Endothelial cell of umbilical vein (primary cell): ENCODE measurements at regions not wholly inside any gene's neighbourhood (a gene's known extent, or its start where the extent isn't known, plus 50 kb on each side); places are given as distances from the start of the nearest gene placed in this dataset.

Experiments
- BruUV-seq: library from RNA; stranded (reverse); fragments of 400-500 nt; replicated peaks from 2 replicates; lab custom pipeline; 2021; lab: Mats Ljungman, UMichigan
- CTCF ChIA-PET: fragments of 300-600, 350-600 bp; sonication (Branson Sonifier 250); formaldehyde crosslinking; loops from one replicate; lab custom pipeline; 2021; ENCODE audit warnings: antibody characterized with exemption, inconsistent platforms; lab: Charles Lee
- POLR2A ChIA-PET: fragments of 300-600, 350-600 bp; sonication (Branson Sonifier 250); formaldehyde crosslinking; loops from one replicate; lab custom pipeline; 2021; ENCODE audit warnings: antibody characterized with exemption, inconsistent platforms; lab: Charles Lee
- DNase-seq: peaks from one replicate; pipeline ENCODE4 v3.0.0-alpha.2; 2011; ENCODE audit warnings: low read depth, low spot score
- FAIRE-seq: peaks from 2 replicates; lab custom pipeline; 2011; peaks lifted over from hg19 to GRCh38; lab: Jason Lieb, UNC
- H2AFZ ChIP-seq: 2 replicates; pipeline ENCODE4 v1.6.0; 2012; ENCODE audit warnings: low read depth, low read length, control low read depth, inconsistent platforms
- H3K27ac ChIP-seq: 2 replicates; pipeline ENCODE4 v1.5.1; 2011; ENCODE audit warnings: low read depth, mild to moderate bottlenecking, control low read depth, low read length, moderate library complexity; ENCODE audit not compliant: insufficient read depth
- H3K27me3 ChIP-seq, 2 experiments: 2 replicates each; pipeline versions ENCODE4 v1.6.0 to v1.6.1; 2011; ENCODE audit warnings: low read length in 2 of 2, mixed read lengths in 1 of 2; ENCODE audit not compliant: control insufficient read depth in 2 of 2, insufficient read depth in 2 of 2
- H3K36me3 ChIP-seq, 2 experiments: 2 replicates in 1 of 2; 3 replicates in 1 of 2; pipeline ENCODE4 v1.5.1; 2011; ENCODE audit warnings: low read length in 2 of 2, mild to moderate bottlenecking in 1 of 2, moderate library complexity in 1 of 2; ENCODE audit not compliant: control insufficient read depth in 2 of 2, insufficient read depth in 2 of 2; ENCODE audit errors: extremely low read depth in 1 of 2
- H3K4me1 ChIP-seq: 3 replicates; pipeline ENCODE4 v1.5.1; 2011; ENCODE audit warnings: mild to moderate bottlenecking, low read length; ENCODE audit not compliant: control insufficient read depth, insufficient read depth; ENCODE audit errors: extremely low read depth
- H3K4me2 ChIP-seq: 2 replicates; pipeline ENCODE4 v1.6.1; 2011; ENCODE audit warnings: low read length, control low read depth, mixed read lengths; ENCODE audit not compliant: insufficient read depth
- H3K4me3 ChIP-seq, 3 experiments: fragments of 200-600 bp in 1 of 3; sonication (generic), shearing (Covaris generic) in 1 of 3; replicated peaks in 1 of 3; 2 replicates each; pipeline ENCODE4 v1.5.1; 2011 to 2016; ENCODE audit warnings: control low read depth in 3 of 3, low read length in 3 of 3, mild to moderate bottlenecking in 2 of 3, inconsistent platforms in 1 of 3, low read depth in 1 of 3, moderate library complexity in 1 of 3; ENCODE audit not compliant: insufficient read depth in 1 of 3
- H3K79me2 ChIP-seq: 2 replicates; pipeline ENCODE4 v1.6.0; 2012; ENCODE audit warnings: low read length, inconsistent platforms; ENCODE audit not compliant: control insufficient read depth, insufficient read depth
- H3K9ac ChIP-seq: replicated peaks from 2 replicates; pipeline ENCODE3; 2011; ENCODE audit warnings: low read length, control low read depth; ENCODE audit not compliant: insufficient read depth; ENCODE audit errors: extremely low read depth
- H3K9me1 ChIP-seq: replicated peaks from 3 replicates; pipeline ENCODE4 v1.6.0; 2011; ENCODE audit warnings: mild to moderate bottlenecking, low read length; ENCODE audit not compliant: control insufficient read depth, insufficient read depth; ENCODE audit errors: extremely low read depth
- H3K9me3 ChIP-seq: replicated peaks from 2 replicates; pipeline ENCODE4 v1.5.1; 2012; ENCODE audit warnings: low read length, inconsistent platforms; ENCODE audit not compliant: control insufficient read depth, insufficient read depth
- H4K20me1 ChIP-seq: replicated peaks from 2 replicates; pipeline ENCODE3; 2011; ENCODE audit warnings: mild to moderate bottlenecking, low read length; ENCODE audit not compliant: control insufficient read depth, insufficient read depth; ENCODE audit errors: extremely low read depth
- EZH2 ChIP-seq: IDR thresholded peaks from 2 replicates; pipeline ENCODE4 v1.6.1; 2012; ENCODE audit warnings: borderline replicate concordance, low read depth, mild to moderate bottlenecking, moderate library complexity, low read length, inconsistent platforms; ENCODE audit not compliant: severe bottlenecking
- FOS ChIP-seq: IDR thresholded peaks from 2 replicates; pipeline ENCODE4 v1.6.1; 2011; ENCODE audit warnings: mild to moderate bottlenecking, low read length, moderate library complexity, borderline replicate concordance; ENCODE audit not compliant: insufficient read depth
- GATA2 ChIP-seq: IDR thresholded peaks from 2 replicates; pipeline ENCODE4 v1.7.0; 2011; ENCODE audit warnings: low read depth, mild to moderate bottlenecking, moderate library complexity, mixed read lengths, low read length; ENCODE audit not compliant: insufficient read length, insufficient read depth
- JUN ChIP-seq: IDR thresholded peaks from 2 replicates; pipeline ENCODE4 v1.6.1; 2011; ENCODE audit warnings: borderline replicate concordance, low read depth; ENCODE audit not compliant: insufficient read length, insufficient read depth
- POLR2A ChIP-seq: IDR thresholded peaks from 2 replicates; pipeline ENCODE4 v1.6.1; 2012; ENCODE audit warnings: low read depth, mild to moderate bottlenecking, control low read depth, low read length
- POLR2AphosphoS5 ChIP-seq: IDR thresholded peaks from 2 replicates; pipeline ENCODE4 v1.6.1; 2012; ENCODE audit warnings: low read depth, mild to moderate bottlenecking, control low read depth, low read length, moderate library complexity; ENCODE audit not compliant: insufficient read depth
- dilution Hi-C: fragments of 300-500 bp; cut with MboI; formaldehyde crosslinking; loops from one replicate; pipeline ENCODE4 v1.15.0; 2019; ENCODE audit warnings: low sequenced_read_pairs; ENCODE audit not compliant: extremely low pct_ligation_motif_present
- intact Hi-C: fragments of 100-400 bp; cut with micrococcal nuclease; formaldehyde crosslinking; loops from one replicate; pipeline ENCODE4 v1.10.0; 2022
- TF ChIP-seq, protein P1 (sequence below), 2 donors: IDR thresholded peaks; 1 replicate in 1 of 2; 2 replicates in 1 of 2; pipeline ENCODE4 v1.5.1; 2011; ENCODE audit warnings: low read length in 2 of 2, mild to moderate bottlenecking in 2 of 2, moderate library complexity in 2 of 2, control low read depth in 1 of 2, inconsistent platforms in 1 of 2, low read depth in 1 of 2; ENCODE audit not compliant: insufficient read depth in 1 of 2; ENCODE audit errors: extremely low read depth in 1 of 2

DNA sequence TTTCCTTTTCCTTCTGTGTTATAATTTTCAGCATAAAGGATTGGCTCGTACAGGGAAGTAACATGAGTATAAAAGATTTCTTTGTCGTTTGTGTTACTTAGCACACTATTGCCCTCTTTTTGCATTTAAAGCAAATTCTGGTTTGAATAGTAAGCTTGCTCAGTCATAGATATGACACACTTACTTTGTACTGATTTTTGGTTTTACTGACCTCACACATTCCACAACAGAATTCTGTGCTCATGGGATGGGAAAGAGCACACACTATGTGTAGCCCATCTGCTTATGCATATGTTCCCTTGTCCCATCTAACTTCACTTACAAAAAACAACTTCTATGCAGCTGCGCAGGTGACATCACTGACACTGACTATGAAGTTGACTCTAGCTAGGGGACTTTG lies 111.9 kb upstream of the MTAP start:
- H3K27ac ChIP-seq, result no peak overlapping the region
- no peak for FAIRE-seq
- H3K9ac ChIP-seq, result no peak overlapping the region
- H3K9me1 ChIP-seq, result no peaks in the 10 kb centered on the region
- CTCF ChIA-PET, result interaction anchor here (0.8 to 7.2 kb wide), 6 partner anchors 10 to 256 kb away, joined by 3 to 42 read pairs (median 4); no protein-coding TSS in a partner anchor
- no peaks in the 10 kb centered on the region for H3K27me3 ChIP-seq
- H3K36me3 ChIP-seq, result no peaks in the 10 kb centered on the region
- peaks cover 7% of the 10 kb centered on the region for H3K79me2 ChIP-seq
- no peak for DNase-seq
- H3K4me3 ChIP-seq, result no peak overlapping the region
- no peak overlapping the region for H2AFZ ChIP-seq
- no peak for TF ChIP-seq JUN
- TF ChIP-seq FOS, result no peak
- no peak for TF ChIP-seq POLR2AphosphoS5
- no peak for TF ChIP-seq POLR2A
- TF ChIP-seq, protein P1, sequence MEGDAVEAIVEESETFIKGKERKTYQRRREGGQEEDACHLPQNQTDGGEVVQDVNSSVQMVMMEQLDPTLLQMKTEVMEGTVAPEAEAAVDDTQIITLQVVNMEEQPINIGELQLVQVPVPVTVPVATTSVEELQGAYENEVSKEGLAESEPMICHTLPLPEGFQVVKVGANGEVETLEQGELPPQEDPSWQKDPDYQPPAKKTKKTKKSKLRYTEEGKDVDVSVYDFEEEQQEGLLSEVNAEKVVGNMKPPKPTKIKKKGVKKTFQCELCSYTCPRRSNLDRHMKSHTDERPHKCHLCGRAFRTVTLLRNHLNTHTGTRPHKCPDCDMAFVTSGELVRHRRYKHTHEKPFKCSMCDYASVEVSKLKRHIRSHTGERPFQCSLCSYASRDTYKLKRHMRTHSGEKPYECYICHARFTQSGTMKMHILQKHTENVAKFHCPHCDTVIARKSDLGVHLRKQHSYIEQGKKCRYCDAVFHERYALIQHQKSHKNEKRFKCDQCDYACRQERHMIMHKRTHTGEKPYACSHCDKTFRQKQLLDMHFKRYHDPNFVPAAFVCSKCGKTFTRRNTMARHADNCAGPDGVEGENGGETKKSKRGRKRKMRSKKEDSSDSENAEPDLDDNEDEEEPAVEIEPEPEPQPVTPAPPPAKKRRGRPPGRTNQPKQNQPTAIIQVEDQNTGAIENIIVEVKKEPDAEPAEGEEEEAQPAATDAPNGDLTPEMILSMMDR (IDR thresholded peaks at IDR 0.05; ENCODE audit: extremely low read depth in 1 of 2, insufficient read depth in 1 of 2, low read depth in 1 of 2, low read length in 2 of 2), result no peak
- no peak for TF ChIP-seq GATA2
- TF ChIP-seq EZH2, result no peak
- dilution Hi-C loops, result no loop called here
- BruUV-seq, result no TSS peak
- peaks cover 41% of the 10 kb centered on the region for H3K4me1 ChIP-seq
- H4K20me1 ChIP-seq, result no peaks in the 10 kb centered on the region
- H3K4me2 ChIP-seq, result no peak overlapping the region
- H3K9me3 ChIP-seq, result no peaks in the 10 kb centered on the region
- intact Hi-C loops, result no loop called here
- POLR2A ChIA-PET, result no interaction called here
